H1 (cell line): ENCODE measurements at regions not wholly inside any gene's neighbourhood (a gene's known extent, or its start where the extent isn't known, plus 50 kb on each side); places are given as distances from the start of the nearest gene placed in this dataset.

Experiments
- CHD2 ChIP-seq: IDR thresholded peaks from 2 replicates; pipeline ENCODE4 v1.6.1; 2012; ENCODE audit warnings: low read length, improper control_type of control experiment
- EP300 ChIP-seq, 2 experiments: IDR thresholded peaks; 1 replicate in 1 of 2; 2 replicates in 1 of 2; pipeline ENCODE4 v1.6.1; 2011 to 2012; ENCODE audit warnings: low read depth in 2 of 2, low read length in 2 of 2, mild to moderate bottlenecking in 2 of 2, borderline replicate concordance in 1 of 2, inconsistent platforms in 1 of 2, moderate library complexity in 1 of 2
- GABPA ChIP-seq: IDR thresholded peaks from 2 replicates; pipeline ENCODE4 v1.6.1; 2011; ENCODE audit warnings: mild to moderate bottlenecking, low read length, moderate library complexity, borderline replicate concordance; ENCODE audit not compliant: insufficient read depth
- JUN ChIP-seq: IDR thresholded peaks from 2 replicates; pipeline ENCODE4 v1.6.1; 2011; ENCODE audit warnings: low read depth, mild to moderate bottlenecking, improper control_type of control experiment, low read length
- POLR2A ChIP-seq, 2 experiments: IDR thresholded peaks; 1 replicate in 1 of 2; 2 replicates in 1 of 2; pipeline ENCODE4 v1.6.1; 2011; ENCODE audit warnings: low read depth in 2 of 2, low read length in 2 of 2, mild to moderate bottlenecking in 2 of 2; ENCODE audit errors: control extremely low read depth in 1 of 2
- POLR2AphosphoS5 ChIP-seq: IDR thresholded peaks from 2 replicates; pipeline ENCODE4 v1.6.1; 2011; ENCODE audit warnings: low read depth, low read length
- SP4 ChIP-seq: IDR thresholded peaks from 2 replicates; pipeline ENCODE4 v1.6.1; 2012; ENCODE audit warnings: low read length, inconsistent platforms
- TEAD4 ChIP-seq: IDR thresholded peaks from 2 replicates; pipeline ENCODE4 v1.6.1; 2012; ENCODE audit warnings: low read depth, low read length, inconsistent platforms, mixed read lengths
- YY1 ChIP-seq: IDR thresholded peaks from 2 replicates; pipeline ENCODE4 v1.6.1; 2011; ENCODE audit warnings: low read depth, mild to moderate bottlenecking, low read length
- TF ChIP-seq, protein P1 (sequence below), 3 experiments: IDR thresholded peaks; 1 replicate in 2 of 3; 2 replicates in 1 of 3; pipeline versions ENCODE4 v1.5.1 to v1.6.1; 2011; ENCODE audit warnings: low read length in 3 of 3, mild to moderate bottlenecking in 3 of 3, inconsistent platforms in 2 of 3, low read depth in 1 of 3, moderate library complexity in 1 of 3; ENCODE audit not compliant: insufficient read depth in 1 of 3; ENCODE audit errors: control extremely low read depth in 1 of 3

DNA sequence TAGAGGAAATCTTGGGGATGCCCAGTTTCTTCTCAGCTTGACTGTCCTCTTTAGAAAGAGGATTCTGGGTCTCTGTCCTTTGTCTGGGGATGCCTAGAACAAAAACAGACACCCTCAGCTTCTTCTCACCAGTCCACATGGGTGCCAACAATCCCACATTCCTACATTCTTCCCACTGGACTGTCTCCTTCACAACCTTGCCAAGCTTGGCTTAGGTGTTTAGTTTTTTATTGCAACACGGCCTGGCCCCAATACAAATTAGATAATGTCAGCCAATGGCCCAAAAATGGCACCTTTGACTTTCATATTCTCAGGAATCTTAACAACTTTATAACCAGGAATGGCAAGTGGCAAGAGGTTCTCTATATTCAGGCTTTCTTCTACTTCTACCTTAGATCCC, 273.0 kb downstream of the RNF152 start:
- TF ChIP-seq GABPA (no peak), POLR2AphosphoS5 (no peak), JUN (no peak), EP300 (IDR thresholded peaks at IDR 0.05; ENCODE audit: borderline replicate concordance in 1 of 2, low read depth in 2 of 2, low read length in 2 of 2) (no peak), POLR2A (IDR thresholded peaks at IDR 0.05; ENCODE audit: control extremely low read depth in 1 of 2, low read depth in 2 of 2, low read length in 2 of 2) (no peak), TEAD4 (no peak), YY1 (no peak), SP4 (no peak), CHD2 (no peak)
- TF ChIP-seq, protein P1, sequence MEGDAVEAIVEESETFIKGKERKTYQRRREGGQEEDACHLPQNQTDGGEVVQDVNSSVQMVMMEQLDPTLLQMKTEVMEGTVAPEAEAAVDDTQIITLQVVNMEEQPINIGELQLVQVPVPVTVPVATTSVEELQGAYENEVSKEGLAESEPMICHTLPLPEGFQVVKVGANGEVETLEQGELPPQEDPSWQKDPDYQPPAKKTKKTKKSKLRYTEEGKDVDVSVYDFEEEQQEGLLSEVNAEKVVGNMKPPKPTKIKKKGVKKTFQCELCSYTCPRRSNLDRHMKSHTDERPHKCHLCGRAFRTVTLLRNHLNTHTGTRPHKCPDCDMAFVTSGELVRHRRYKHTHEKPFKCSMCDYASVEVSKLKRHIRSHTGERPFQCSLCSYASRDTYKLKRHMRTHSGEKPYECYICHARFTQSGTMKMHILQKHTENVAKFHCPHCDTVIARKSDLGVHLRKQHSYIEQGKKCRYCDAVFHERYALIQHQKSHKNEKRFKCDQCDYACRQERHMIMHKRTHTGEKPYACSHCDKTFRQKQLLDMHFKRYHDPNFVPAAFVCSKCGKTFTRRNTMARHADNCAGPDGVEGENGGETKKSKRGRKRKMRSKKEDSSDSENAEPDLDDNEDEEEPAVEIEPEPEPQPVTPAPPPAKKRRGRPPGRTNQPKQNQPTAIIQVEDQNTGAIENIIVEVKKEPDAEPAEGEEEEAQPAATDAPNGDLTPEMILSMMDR (IDR thresholded peaks at IDR 0.05; ENCODE audit: control extremely low read depth in 1 of 3, insufficient read depth in 1 of 3, low read depth in 1 of 3, low read length in 3 of 3) = no peak
